Stimulated activated CD4-positive, alpha-beta T cell treated with anti-CD3 and anti-CD28 coated beads, TNF-alpha, amount 100 ng/mL, for 1 hour (primary cell): ENCODE measurements at regions not wholly inside any gene's neighbourhood (a gene's known extent, or its start where the extent isn't known, plus 50 kb on each side); places are given as distances from the start of the nearest gene placed in this dataset.
"Not testable (repeated sequence)": the region's sequence is repeated elsewhere in the genome, so short reads cannot be mapped to it uniquely, and the experiment has no call there.

Source experiments
- DNase-seq, 3 donors: peaks; one replicate each; pipeline ENCODE4 v3.0.0-alpha.2; 2020; ENCODE audit warnings: low read depth in 3 of 3, low spot score in 1 of 3

DNA sequence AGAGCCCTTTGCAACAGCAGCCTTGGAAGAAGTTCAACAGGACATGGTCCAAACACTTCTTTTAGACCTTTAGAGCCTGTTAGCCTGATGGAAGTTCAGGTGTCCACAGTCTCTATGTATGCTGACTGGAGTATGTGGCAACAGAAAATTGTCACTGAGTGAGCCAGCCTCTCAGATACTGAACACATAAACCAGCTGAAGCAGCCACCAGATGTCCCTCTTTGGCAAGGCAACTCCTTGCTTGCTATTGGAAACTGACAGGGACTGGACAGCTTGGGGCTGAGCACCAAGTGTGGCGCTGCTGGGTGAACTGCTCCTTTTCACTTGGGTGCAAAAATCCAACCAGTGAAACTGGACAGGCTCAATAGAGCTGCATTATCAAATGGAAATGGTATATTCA is 1344.9 kb downstream of the RPIA start:
- not testable (repeated sequence) for DNase-seq

DNA sequence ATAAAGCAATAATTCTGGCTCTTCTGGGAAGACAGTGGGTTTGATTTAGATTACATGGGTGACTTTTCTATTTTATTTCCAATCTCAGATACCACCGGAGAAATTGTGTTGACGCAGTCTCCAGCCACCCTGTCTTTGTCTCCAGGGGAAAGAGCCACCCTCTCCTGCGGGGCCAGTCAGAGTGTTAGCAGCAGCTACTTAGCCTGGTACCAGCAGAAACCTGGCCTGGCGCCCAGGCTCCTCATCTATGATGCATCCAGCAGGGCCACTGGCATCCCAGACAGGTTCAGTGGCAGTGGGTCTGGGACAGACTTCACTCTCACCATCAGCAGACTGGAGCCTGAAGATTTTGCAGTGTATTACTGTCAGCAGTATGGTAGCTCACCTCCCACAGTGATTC is 1347.6 kb downstream of the RPIA start:
- DNase-seq, result not testable (repeated sequence)

DNA sequence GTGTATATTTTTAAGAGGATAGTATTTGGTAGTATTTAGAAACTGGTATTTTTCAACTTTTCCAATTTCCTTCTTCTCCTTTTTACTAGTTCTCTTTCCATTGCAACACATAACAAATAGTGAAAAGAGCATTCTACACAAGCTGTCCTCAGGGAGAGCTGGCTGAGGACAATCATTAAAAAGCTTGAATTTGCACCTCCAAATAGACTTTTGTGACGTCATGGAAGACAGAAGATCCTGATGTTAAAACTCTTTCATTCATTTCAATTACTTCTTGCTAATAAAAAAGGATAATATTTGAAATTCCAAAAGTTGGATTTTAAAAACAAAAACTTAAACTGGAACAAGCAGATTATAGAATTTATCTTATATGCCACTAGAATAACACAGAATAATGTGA is 1356.3 kb downstream of the RPIA start:
- DNase-seq, result not testable (repeated sequence)

DNA sequence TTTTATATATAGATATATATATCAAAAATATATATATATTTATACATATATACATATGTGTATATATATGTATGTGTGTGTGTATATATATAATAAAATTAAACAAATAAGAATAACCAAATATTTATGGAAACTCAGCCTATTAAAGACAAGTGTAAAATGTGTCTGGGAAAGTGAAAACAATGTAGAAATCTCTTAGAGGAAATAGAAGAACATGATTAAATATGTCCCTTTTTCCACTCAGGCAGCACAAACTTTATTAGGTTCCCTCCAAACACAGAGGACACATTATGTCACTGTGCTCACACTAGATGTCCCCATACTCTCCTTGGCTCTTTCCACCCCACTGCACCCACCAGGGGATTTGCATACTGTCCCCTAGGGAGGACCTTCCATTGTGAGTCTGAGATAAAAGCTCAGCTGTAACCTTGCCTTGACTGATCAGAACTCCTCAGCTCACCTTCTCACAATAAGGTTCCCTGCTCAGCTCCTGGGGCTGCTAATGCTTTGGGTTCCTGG is 1360.7 kb downstream of the RPIA start:
- not testable (repeated sequence) for DNase-seq

DNA sequence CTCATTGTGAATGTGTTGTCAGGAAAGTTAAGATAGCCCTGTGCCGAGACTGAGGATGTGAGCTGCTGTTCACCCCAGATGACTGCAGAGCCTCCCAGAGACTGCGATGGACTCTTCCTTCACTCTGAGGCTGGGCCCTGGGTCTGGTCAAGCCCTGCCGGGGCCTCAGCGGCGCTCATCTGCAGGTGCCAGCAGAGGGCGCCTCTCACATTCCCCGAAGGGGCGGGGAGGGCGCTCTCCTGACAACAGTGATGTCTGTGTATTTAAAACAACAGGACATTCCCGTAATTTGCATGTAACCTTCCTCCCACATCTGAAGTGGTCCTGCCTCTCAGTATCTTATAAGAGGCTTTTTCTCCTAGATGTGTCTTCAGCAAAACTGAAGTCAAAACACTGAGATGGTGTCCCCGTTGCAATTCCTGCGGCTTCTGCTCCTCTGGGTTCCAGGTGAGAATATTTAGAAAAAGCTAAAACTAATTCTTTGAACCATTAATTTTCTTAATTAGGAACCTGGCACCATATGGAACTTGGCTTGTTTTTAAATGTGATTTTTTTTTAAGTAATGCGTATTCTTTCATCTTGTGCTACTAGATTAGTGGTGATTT is 1377.9 kb downstream of the RPIA start:
- DNase-seq, result no peak

DNA sequence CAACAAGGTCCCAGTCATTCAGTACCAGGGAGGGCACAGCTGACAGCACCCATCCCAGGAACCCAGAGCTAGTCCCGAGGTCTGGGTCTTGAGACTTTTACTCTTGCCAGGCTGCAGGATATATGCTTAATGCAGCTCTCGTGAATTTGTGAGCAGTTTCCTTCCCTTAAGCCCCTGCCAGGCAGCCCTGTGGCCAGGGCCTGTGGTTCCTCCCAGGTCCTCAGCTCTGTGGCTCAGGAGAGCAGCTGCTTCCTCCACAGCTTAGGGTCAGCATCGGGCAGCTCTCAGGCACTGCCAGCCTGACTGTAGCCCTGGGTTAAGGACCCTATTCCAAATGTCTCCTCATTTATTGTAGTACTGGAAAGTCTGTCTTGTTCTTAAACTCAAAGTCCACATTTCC is 1384.8 kb downstream of the RPIA start:
- no peak for DNase-seq

DNA sequence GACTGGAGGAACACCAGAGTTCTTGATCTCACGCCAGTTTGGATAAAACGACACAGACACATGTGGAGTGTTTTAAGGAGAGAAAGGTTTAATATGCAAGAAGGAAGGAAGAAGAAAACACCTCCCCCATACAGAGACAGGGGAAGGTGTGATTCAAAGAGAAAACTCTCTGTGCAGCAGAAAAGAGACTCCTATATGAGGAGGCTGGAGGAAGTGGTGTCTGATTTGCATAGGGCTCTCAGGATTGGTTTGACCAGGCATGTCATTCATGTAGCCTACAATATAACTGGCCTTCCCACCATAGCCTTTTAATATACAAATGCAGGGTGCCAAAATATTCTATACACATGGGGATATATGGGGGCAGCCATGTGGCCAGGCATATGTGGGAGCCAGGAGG is 1386.5 kb downstream of the RPIA start:
- no peak for DNase-seq

DNA sequence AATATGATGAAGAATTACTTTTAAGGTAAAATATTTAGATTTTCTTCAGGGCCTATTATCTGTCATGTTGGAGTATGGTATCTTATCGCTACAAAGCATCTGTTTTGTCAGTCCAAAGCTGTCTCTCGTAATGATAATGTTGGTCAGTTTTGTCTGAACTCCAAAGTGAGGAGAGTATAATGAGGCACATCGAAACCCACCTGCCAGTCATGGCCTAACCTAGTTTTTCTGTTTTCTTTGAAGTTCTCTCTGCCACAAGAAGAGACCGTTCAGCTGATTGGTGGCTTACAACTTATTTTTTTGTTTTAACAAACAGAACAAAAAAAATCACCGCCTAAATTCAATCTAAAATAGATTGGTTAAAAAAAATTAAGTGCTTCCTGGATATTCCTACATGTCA is 1387.9 kb downstream of the RPIA start:
- no peak for DNase-seq

DNA sequence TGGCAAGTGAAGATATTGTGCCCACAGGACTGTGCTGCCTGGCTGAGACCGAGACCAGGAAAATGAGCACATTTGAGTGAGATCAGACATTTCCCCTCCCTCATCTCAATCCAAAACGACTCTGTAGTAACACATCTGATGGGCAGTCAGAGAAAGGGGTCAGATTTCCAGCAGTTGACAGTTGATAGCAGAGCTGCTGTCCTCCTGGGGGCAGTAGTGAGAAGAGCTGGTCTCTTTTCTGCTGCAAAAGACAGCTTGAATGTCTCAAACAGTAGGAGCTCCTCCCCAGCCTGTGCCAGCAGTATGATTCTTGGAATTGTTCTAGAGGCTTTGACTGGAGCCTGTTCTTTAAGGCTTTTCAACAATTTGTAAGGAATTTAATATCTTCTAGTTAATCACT is 1396.3 kb downstream of the RPIA start:
- not testable (repeated sequence) for DNase-seq

DNA sequence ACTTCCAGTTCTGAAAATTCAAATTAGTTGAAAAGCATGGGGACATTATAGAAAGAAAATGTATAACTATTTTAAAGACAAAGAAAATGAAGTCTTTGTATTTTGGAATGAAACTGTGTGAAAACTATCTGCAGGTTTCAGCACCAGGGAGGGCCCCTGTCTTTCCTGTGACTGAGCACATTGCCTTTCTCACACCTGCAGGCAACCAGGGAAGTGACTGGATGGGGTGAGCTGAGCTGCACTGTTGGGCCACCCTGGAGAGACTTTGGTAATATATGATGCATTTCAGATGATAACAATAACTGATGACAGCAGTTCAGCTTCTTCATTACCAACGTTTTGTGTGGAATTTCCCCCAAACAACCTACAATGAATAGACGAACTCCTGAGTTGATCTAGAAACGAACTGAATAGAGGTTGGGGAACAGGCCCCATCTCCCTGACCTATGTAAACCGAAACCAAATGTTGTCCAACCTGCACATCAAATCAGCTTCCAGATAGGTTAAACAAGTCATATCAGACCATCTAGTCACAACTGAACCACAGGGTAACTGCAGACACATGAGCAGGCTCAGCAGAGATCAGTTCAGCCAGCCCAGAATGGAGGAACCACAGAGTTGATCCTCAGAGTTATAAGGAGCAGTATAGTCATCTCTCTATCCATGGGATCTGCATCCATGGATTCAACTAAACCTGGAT is 1402.2 kb downstream of the RPIA start:
- DNase-seq, result not testable (repeated sequence)

DNA sequence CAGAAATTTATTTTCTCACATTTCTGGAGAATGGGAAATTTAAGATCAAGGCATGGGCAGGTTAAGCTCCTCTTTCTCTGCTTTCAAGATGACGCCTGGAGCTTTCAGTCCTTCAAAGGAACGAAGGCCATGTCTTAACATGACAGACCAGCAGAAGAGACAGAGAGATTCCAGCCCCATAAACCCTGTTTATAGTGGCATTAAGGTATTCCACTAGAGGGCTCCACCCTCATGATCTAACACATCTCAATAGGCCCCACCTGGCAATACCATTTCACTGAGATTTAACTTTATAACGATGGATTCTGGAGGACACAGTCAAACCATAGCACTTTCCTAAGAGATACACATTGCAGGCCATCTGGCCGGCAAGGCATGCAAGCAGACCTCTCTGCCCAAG is 1406.1 kb downstream of the RPIA start:
- not testable (repeated sequence) for DNase-seq

DNA sequence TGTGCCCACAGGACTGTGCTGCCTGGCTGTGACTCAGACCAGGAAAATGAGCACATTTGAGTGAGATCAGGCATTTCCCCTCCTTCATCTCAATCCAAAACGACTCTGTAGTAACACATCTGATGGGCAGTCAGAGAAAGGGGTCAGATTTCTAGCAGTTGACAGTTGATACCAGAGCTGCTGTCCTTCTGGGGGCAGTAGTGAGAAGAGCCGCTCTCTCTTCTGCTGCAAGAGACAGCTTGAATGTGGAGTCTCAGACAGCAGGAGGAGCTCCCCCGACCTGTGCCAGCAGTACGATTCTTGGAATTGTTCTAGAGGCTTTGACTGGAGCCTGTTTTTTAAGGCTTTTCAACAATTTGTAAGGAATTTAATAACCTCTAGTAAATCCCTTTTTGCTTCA is 1413.7 kb downstream of the RPIA start:
- DNase-seq, result not testable (repeated sequence)

DNA sequence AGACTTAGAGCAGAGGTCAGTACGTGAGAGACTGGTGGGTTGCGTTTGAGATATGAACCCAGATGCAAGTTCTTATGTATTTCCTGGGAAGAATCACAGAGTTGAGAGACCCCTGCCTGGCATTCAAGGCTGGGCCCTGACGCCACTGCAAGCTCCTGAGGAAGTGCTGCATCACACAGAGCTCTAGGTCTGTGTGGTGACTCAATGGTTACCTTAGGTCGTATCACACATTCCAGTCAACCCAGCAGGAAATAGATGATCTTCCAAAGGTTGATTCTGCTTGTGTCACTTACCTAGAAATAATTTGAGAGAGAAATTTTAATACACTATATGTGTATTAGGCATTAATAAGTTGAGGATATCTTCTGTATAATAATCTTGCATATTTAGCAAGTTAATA is 1431.9 kb downstream of the RPIA start:
- DNase-seq, result not testable (repeated sequence)

DNA sequence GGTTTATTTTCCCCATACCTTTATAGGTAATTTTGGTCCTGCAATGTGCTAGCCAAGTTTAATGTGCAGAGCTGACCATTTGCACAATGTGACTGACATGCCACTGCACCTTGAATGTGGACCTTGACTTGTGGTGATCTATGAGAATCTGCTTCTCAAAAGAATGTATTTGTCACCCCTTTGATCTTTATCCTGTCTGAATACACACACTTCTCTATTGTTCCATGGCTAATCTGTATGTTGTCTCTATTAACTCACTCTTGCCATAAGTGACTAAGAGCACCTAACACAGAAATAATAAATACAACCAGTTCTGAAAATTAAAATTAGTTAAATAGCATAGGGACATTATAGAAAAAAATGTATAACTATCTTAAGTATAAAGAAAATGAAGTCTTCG is 1447.6 kb downstream of the RPIA start:
- not testable (repeated sequence) for DNase-seq

DNA sequence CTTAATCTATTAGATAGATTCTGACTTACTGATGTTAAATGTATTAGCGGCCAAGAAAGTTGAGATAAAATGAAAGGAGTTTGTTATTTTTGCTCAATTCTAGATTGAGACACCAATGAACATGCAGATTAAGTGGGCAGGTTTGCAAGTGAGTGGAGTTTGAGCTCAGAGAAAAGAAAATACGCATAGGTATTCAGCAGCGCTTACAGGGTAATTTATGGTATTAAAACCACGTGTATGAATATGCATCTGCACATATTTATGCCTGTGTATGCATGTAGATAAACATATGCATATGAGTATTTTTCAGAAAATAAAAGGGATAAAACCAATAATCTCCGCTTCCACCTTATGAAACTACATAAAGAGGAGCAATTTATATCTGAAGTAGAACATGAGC is 1450.1 kb downstream of the RPIA start:
- not testable (repeated sequence) for DNase-seq

DNA sequence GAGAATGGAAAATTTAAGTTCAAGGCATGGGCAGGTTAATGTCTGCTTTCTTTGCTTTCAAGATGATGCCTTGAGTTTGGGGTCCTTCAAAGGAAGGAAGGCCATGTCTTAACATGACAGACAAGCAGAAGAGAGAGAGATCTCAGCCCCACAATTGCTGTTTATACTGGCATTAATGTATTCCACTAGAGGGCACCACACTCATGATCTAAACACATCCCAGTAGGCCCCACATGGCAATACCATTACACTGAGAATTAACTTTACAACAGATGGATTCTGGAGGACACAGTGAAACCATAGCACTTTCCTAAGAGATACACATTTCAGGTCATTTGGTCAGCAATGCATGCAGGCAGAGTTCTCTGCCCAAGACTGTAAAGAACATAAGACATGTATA is 1460.3 kb downstream of the RPIA start:
- not testable (repeated sequence) for DNase-seq

DNA sequence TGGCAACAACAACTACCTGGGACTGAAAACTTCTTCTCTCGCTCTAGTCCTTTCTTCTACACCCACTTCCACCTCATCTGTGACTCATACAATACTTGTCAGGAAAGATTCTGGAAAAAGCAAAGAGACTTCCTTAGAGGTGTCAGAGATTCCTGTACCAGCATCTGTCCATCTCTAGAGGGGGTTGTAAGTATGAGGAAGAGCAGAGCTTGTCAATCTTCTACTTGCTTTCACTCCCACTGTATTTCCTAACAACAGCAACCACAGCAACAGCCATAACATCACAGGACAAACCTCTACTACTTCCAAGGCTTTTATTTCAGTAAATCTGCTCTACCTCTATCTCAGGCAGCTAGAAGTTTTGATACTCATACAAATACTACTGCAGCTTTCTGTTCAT is 1479.5 kb downstream of the RPIA start:
- DNase-seq, result not testable (repeated sequence)

DNA sequence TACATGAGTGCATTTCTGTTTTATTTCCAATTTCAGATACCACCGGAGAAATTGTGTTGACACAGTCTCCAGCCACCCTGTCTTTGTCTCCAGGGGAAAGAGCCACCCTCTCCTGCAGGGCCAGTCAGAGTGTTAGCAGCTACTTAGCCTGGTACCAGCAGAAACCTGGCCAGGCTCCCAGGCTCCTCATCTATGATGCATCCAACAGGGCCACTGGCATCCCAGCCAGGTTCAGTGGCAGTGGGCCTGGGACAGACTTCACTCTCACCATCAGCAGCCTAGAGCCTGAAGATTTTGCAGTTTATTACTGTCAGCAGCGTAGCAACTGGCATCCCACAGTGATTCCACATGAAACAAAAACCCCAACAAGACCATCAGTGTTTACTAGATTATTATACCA is 1481.6 kb downstream of the RPIA start:
- DNase-seq, result not testable (repeated sequence)

DNA sequence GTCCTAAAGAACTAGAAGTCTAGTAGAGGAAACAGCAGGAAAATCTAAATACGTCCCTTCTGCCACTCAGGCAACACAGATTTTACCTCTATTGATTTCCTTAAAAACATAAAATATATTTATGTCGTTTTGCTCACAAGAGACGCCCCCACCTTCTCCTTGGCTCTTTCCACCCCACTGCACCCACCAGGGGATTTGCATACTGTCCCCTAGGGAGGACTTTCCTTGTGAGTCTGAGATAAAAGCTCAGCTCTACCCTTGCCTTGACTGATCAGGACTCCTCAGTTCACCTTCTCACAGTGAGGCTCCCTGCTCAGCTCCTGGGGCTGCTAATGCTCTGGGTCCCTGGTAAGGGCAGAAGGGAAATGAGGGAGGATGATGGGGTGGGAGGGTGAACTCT is 1488.1 kb downstream of the RPIA start:
- not testable (repeated sequence) for DNase-seq

DNA sequence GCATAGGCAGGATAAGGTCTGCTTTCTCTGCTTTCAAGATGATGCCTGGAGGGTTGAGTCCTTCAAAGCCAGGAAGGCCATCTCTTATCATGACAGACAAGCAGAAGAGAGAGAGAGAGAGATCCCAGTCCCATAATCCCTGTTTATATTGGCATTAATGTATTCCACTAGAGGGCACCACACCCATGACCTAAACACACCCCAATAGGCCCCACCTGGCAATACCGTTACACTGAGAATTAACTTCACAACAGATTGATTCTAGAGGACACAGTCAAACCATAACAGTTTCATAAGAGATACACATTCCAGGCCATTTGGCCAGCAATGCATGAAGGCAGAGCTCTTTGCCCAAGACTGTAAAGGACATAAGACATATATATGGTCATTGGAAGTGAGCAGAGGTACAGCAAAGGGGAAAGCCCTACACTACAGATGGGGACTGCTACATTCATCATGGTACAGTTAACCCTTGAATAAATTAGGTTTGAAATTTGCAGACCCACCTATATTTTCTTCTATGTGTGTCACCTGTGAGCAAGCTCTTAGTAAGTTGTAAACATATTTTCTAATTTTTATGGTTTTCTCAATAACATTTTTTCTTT is 1516.1 kb downstream of the RPIA start:
- no peak for DNase-seq

DNA sequence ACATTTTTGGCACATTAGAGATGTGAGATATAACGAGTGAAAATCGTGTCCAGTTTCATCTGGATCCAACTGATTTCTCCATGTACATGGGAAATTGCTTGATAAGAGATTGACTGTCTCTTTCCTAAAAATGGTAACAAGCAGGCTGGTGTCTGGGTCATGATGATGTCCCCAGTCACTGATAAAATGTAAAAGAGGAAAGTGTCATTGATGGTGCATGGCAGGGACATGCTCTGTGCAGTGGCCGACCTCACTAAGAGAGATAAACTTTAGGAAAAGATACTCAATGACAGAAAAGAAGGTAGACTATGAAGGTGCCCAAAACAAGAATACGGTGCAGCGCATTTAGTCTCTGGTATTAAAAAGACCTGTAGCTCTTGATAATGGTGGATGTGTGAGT is 1517.5 kb downstream of the RPIA start:
- DNase-seq, result no peak

DNA sequence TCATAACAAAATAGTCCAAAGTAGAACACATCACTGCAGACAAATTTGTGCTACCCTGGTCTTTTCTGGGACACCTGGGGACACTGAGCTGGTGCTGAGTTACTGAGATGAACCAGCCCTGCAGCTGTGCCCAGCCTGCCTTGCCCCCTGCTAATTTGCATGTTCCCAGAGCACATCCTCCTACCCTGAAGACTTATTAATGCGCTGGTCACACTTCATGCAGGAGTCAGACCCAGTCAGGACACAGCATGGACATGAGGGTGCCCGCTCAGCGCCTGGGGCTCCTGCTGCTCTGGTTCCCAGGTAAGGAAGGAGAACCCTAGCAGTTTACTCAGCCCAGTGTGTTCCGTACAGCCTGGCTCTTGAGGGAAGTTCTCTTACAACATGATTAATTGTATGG is 1518.3 kb downstream of the RPIA start:
- DNase-seq, result no peak
